ENCODE measurements at regions not wholly inside any gene's neighbourhood (a gene's known extent, or its start where the extent isn't known, plus 50 kb on each side); places are given as distances from the start of the nearest gene placed in this dataset.
A peak's percentile ranks its signal among the peaks of the same experiment; 100 is the strongest.

DNA sequence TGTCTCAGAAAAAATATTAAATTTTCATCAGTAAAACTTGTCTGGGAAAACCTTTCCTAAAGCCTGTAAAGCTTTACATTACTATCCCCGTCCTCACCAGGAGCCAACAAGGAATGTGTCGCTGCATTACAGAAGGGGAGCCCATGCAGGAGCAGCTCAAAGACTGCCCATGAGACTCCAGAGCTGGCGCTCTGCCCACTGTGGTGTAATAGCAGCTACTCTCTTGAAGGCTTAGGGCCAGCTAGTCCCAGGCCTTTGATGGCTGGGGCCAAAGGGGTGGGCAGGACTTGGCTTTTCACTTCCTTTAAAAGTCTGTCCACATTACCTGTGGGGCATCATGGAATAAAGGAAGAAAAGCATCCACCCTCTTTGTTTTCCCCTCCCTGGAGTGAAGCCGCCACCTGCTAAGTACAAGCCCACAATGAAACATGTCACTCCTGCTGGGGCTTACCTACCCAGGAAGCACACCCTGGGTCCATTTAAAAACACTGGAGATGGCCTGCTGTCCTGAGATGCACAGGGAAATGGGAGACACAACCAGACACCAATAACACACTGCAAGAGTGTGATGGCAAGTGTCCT lies 150.7 kb downstream of the ADAMTS15 start:
- no peak for TF ChIP-seq CTCF (conservative IDR thresholded peaks at IDR 0.05; ENCODE audit: low read length)
- peak; percentile 48 for DNase-seq (ENCODE audit: low read depth)
- no peak overlapping the region for H3K4me3 ChIP-seq (ENCODE audit: low read length)

DNA sequence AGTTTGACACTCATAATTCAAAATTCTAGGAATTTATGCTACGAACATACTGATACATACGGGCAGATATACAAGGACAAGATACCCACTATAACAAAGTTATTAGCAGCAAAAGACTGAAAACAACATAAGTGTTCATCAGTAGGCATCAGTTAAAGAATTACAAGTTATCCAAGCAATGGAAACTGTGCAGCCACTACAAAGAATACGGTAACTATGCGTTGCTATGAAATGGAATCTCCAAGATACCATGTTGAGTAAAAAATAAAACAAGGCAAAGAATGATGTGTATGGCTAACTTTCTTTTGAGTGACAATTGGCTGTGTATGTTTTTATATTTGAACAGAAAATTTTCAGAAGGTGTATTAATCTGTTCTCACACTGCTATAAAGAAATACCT lies 151.7 kb downstream of the ADAMTS15 start:
- TF ChIP-seq CTCF (conservative IDR thresholded peaks at IDR 0.05; ENCODE audit: low read length), result no peak
- H3K4me3 ChIP-seq (ENCODE audit: low read length), result no peak overlapping the region
- DNase-seq (ENCODE audit: low read depth), result peak; percentile 31

DNA sequence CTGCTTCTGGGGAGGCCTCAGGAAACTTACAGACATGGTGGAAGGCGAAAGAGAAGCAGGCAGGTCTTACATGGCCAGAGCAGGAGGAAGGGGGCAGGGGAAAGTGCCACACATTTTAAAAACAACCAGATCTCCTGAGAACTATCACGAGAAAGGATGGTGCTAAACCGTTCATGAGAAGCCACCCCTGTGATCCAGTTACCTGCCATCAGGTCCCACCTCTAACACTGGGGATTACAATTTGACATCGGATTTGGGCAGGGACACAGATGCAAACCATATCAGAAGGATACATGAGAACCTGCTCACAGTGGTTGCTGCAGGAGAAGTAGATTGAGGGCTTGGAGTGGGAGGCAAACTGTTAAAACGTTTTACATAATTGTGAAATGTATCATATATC lies 152.2 kb downstream of the ADAMTS15 start:
- H3K4me3 ChIP-seq (ENCODE audit: low read length), result no peak overlapping the region
- no peak for TF ChIP-seq CTCF (conservative IDR thresholded peaks at IDR 0.05; ENCODE audit: low read length)
- no peak for DNase-seq (ENCODE audit: low read depth)

DNA sequence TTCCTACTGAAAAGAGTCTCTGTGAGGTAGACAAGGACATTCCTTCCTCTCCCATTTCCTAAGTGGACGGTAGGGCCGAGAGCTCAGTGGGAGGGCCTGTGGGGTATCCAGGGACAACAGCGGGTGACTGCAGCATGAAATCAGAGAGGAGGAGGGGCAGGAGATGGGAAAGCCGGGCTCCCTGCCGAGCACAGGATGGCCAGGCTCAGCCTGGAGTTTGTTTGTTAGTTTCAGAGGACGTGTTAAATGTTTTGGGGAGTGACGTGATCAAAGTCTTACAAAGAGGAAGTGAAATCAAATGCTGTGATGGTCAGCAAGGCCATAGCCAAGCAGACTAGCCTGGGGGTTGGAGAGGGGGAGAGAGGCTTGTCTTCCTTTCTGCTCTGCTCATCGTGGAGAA lies 152.7 kb downstream of the ADAMTS15 start:
- no peak overlapping the region for H3K4me3 ChIP-seq (ENCODE audit: low read length)
- TF ChIP-seq CTCF (conservative IDR thresholded peaks at IDR 0.05; ENCODE audit: low read length), result no peak
- DNase-seq (ENCODE audit: low read depth), result peak; percentile 82

DNA sequence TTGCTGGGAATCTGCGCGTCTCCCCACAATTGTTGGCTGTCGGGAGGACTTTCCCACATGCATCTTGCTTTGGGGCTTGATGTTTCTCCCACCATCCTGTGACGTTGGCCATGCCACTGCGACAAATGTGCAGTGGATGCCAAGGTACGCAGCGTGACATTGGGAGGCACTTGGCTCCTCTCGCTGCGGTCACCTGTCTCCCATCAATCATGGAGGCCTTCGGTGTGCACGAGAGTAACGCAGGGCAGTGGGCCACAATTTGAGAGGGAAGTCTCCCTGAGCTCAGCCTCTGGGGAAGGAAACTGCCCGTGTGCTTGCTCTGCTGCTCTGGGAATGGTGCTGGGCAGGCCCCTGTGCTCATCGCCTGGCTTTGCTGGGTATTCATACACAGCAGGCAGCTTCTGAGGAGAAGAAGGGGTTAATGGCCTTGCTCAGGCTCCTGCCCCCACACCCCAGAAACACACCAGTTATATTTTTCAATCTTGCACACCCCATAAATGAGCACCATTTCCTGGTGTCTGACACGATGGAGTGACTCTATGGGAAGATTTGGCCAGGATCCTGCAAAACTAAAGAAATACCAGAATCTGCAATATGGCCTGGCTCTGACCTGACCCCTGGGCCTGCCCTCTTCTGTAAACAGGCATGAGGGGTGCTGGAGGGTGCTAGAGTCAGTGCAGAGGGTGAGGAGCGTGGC lies 153.5 kb downstream of the ADAMTS15 start:
- no peak overlapping the region for H3K4me3 ChIP-seq (ENCODE audit: low read length)
- DNase-seq (ENCODE audit: low read depth), result no peak
- TF ChIP-seq CTCF (conservative IDR thresholded peaks at IDR 0.05; ENCODE audit: low read length), result no peak

- TF ChIP-seq CTCF (conservative IDR thresholded peaks at IDR 0.05; ENCODE audit: low read length), result no peak
- DNase-seq (ENCODE audit: low read depth), result no peak
Measured at GRCh38 chr11:130602641-130603334, 154.3 kb downstream of the ADAMTS15 start.

More at GRCh38 chr11:130602641-130603334, 154.3 kb downstream of the ADAMTS15 start:
- no peak overlapping the region for H3K4me3 ChIP-seq (ENCODE audit: low read length)

Data from AG10803 (cell line).